ENCODE measurements at regions not wholly inside any gene's neighbourhood (a gene's known extent, or its start where the extent isn't known, plus 50 kb on each side); places are given as distances from the start of the nearest gene placed in this dataset.

- intact Hi-C loops (cut with DNase I) = no loop called here
- WGBS (ENCODE audit: insufficient coverage, low coverage, low lambda C conversion rate, missing lambda C conversion rate) = 53% methylated on average over 5 of the region's 5 CpGs
- H3K4me3 ChIP-seq = no peak overlapping the region
- H3K27me3 ChIP-seq = no peaks in the 10 kb centered on the region
- no peaks in the 10 kb centered on the region for H3K4me1 ChIP-seq
- ATAC-seq (no peak), DNase-seq (no peak)
- no peak overlapping the region for H3K27ac ChIP-seq
- no peaks in the 10 kb centered on the region for H3K9me3 ChIP-seq
- no peaks in the 10 kb centered on the region for H3K36me3 ChIP-seq
- TF ChIP-seq CTCF (IDR thresholded peaks at IDR 0.05) (no peak), POLR2A (IDR thresholded peaks at IDR 0.05) (no peak)
Observed at GRCh38 chr1:4444086-4444485, 210.3 kb upstream of the AJAP1 start.

- H3K4me1 ChIP-seq = no peaks in the 10 kb centered on the region
- no peaks in the 10 kb centered on the region for H3K27me3 ChIP-seq
- WGBS (ENCODE audit: insufficient coverage, low coverage, low lambda C conversion rate, missing lambda C conversion rate) = 33% methylated on average over 11 of the region's 11 CpGs
- no peak for DNase-seq
- no peak for ATAC-seq
- H3K36me3 ChIP-seq = no peaks in the 10 kb centered on the region
- no peak for TF ChIP-seq POLR2A (IDR thresholded peaks at IDR 0.05)
- no peak for TF ChIP-seq CTCF (IDR thresholded peaks at IDR 0.05)
- H3K9me3 ChIP-seq = no peaks in the 10 kb centered on the region
- no peak overlapping the region for H3K4me3 ChIP-seq
- intact Hi-C loops (cut with DNase I) = no loop called here
- no peak overlapping the region for H3K27ac ChIP-seq
Observed at GRCh38 chr1:4447778-4448420, 206.5 kb upstream of the AJAP1 start.

- no peaks in the 10 kb centered on the region for H3K9me3 ChIP-seq
- no peak overlapping the region for H3K4me3 ChIP-seq
- no peaks in the 10 kb centered on the region for H3K36me3 ChIP-seq
- TF ChIP-seq POLR2A (IDR thresholded peaks at IDR 0.05) (no peak), CTCF (IDR thresholded peaks at IDR 0.05) (no peak)
- intact Hi-C loops (cut with DNase I) = no loop called here
- WGBS (ENCODE audit: insufficient coverage, low coverage, low lambda C conversion rate, missing lambda C conversion rate) = 69% methylated on average over 5 of the region's 5 CpGs
- ATAC-seq (no peak), DNase-seq (no peak)
- no peaks in the 10 kb centered on the region for H3K4me1 ChIP-seq
- no peak overlapping the region for H3K27ac ChIP-seq
- no peaks in the 10 kb centered on the region for H3K27me3 ChIP-seq
Observed at GRCh38 chr1:4449972-4450371, 204.4 kb upstream of the AJAP1 start.

GRCh38 chr1:4452701-4453100 is 201.7 kb upstream of the AJAP1 start:
- WGBS (ENCODE audit: insufficient coverage, low coverage, low lambda C conversion rate, missing lambda C conversion rate) = 47% methylated on average over 1 of the region's 1 CpG
- H3K4me1 ChIP-seq = no peaks in the 10 kb centered on the region
- H3K36me3 ChIP-seq = no peaks in the 10 kb centered on the region
- DNase-seq (no peak), ATAC-seq (no peak)
- H3K4me3 ChIP-seq = no peak overlapping the region
- intact Hi-C loops (cut with DNase I) = no loop called here
- TF ChIP-seq CTCF (IDR thresholded peaks at IDR 0.05) (no peak), POLR2A (IDR thresholded peaks at IDR 0.05) (no peak)
- H3K27ac ChIP-seq = no peak overlapping the region
- H3K9me3 ChIP-seq = no peaks in the 10 kb centered on the region
- H3K27me3 ChIP-seq = no peaks in the 10 kb centered on the region

- no peak overlapping the region for H3K27ac ChIP-seq
- no peak overlapping the region for H3K4me3 ChIP-seq
- no peaks in the 10 kb centered on the region for H3K4me1 ChIP-seq
- no peaks in the 10 kb centered on the region for H3K9me3 ChIP-seq
- DNase-seq (no peak), ATAC-seq (no peak)
- WGBS (ENCODE audit: insufficient coverage, low coverage, low lambda C conversion rate, missing lambda C conversion rate) = 47% methylated on average over 3 of the region's 5 CpGs
- intact Hi-C loops (cut with DNase I) = no loop called here
- H3K36me3 ChIP-seq = no peaks in the 10 kb centered on the region
- no peak for TF ChIP-seq POLR2A (IDR thresholded peaks at IDR 0.05)
- no peak for TF ChIP-seq CTCF (IDR thresholded peaks at IDR 0.05)
- no peaks in the 10 kb centered on the region for H3K27me3 ChIP-seq
Observed at GRCh38 chr1:4460052-4460451, 194.4 kb upstream of the AJAP1 start.

All from right lobe of liver (tissue), 6 donors.